GM19395 (cell line): ENCODE measurements at regions not wholly inside any gene's neighbourhood (a gene's known extent, or its start where the extent isn't known, plus 50 kb on each side); places are given as distances from the start of the nearest gene placed in this dataset.
"Not testable (repeated sequence)": the region's sequence is repeated elsewhere in the genome, so short reads cannot be mapped to it uniquely, and the experiment has no call there.

Experiments used
- ATAC-seq: cut with Tn5 transposase; IDR thresholded peaks from one replicate; pipeline ENCODE4 v1.9.1; 2021; ENCODE audit warnings: mild to moderate bottlenecking, moderate library complexity; ENCODE audit not compliant: unreplicated experiment

DNA sequence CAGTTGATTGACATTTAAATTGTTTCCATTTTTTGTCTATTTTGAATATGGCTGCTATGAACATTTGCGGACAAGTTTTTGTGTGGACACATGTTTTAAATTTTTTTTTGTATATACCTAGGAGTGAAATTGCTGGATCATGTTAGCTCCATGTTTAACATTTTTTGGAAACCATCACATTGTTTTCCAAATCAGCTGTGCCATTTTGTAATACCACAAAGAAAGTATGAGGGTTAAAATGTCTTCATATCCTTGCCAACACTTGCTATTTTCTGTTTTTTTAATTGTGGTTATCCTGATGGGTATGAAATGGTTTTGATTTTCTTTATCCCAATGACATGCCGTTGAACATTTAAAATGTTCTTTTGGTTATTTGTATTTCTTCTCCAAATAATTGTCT, 52.1 kb downstream of the CARTPT start:
- ATAC-seq, result no peak

DNA sequence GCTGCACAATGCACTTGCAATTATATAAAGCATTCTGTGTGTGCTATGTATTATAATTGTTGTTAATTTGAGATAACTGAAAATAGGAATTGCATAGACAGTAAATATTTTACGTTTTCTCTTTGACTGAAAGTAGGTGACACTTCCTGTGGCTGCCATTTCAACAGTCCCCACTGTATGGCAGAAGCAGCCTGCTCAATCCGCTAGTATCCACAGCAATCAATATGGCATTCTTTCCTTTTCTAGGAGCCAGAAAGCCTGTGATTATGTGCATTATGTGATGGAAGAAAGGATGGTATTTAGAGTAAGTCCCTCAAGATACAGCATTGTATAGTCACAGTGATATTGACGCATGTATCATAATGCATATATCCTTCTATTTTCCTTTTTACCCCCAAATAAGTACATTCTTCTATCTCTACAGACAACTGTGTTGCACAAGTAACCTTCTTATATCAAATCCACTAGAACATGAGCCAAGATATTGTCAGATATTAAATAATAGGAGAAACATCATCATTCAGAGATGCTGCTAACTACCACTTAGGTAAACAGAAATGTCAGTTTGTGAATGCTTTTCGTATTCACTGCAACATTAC, 59.7 kb downstream of the CARTPT start:
- ATAC-seq, result no peak

DNA sequence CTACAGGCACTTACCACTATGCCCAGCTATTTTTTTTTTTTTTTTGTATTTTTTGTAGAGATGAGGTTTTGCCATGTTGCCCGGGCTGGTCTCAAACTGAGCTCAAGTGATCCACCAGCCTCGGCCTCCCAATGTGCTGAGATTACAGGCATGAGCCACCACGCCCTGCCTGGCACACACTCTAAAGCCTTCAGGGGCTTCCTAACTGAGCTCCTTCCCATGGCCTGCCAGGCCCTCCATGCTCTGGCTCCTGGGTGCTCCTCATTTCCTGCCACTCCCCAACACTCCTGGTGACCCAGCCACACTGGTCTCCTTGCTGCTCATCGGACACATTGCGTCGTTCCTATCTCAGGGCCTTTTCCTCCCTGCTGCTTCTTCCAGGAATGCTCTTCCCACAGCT, 61.5 kb downstream of the CARTPT start:
- ATAC-seq, result no peak

DNA sequence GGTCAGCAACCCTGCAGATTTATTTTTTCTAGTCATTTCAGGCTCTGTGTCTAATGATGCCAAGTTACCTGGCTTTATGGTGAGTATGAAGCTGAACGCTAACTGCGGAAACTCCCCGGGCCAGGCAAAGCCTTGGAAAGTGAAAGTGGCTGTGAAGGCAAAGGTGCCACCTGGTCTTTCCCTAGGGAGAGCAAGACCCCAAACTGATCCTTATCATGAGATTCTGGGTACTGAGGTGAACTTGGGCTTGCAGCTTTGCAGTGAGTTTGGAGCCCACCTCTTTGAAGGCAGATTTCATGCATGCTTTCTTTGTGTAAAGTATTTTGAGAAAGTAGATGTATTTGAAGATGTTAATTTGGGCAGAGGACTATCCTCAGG, 63.3 kb downstream of the CARTPT start:
- ATAC-seq, result peak; percentile 29

DNA sequence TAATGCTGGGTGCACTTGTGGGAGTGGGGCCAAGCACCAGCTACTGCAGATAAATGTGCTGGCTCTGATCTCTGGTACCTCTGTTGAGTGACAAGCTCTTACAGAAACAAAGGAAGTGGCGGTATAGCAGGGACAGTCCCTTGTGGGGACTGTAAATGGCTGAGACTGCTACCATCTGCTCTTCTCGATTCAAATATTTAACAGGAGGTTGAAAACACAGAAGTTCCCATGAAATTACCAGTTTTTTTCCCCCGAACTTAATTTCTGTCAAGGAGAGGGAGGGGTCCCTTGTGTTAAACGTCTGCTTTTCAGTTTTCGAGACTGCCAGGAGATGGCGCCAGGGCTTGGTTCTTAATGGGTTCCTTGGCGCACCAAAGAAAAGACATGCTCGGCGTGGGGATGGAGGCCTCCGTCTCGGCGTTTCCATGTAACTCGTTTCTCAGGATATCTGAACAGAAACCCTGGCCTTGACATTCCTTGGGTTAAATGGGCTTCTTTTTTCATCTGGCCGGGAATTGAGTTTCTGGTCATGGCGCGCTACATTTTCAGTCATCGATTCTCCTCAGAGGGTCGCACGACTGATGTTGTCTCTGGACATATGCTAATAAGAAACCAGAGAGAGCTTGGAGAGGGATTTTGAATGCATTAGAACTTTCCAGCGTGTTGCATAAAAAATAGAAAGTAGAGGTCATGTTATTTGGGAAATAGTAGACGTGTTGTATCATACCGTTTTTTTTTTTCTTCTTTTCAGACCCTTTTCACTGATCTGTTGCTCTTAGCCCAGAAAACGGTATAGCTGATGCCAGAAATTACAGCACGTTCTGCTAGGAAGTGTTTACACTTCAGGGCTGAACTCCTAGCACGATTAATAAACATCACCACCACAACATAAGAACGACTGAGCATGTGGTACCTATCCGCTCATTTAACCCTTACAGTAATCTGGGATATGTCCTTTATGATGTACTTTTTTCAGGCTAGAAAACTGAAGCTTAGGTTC, 64.0 kb downstream of the CARTPT start:
- peak; percentile 97 for ATAC-seq

DNA sequence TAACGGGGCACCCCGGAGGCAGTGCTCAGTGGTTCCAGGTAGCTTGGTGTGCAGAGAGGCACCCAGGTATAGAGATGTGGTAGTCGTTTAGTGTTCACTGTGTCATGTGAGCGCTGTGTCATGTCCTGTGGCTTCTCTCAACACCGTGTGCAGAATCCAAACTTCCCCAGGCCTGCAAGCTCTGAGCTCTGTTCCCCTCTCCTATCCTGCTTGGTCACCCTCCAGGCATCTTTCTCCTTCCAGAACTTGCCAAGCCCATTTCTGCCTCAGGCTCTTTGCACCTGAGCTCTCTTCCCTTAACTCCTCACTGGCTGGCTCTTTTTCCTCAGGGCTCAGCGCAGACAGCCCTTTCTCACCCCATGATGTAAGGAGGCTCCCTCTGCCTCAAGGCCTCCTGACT, 64.8 kb downstream of the CARTPT start:
- no peak for ATAC-seq

DNA sequence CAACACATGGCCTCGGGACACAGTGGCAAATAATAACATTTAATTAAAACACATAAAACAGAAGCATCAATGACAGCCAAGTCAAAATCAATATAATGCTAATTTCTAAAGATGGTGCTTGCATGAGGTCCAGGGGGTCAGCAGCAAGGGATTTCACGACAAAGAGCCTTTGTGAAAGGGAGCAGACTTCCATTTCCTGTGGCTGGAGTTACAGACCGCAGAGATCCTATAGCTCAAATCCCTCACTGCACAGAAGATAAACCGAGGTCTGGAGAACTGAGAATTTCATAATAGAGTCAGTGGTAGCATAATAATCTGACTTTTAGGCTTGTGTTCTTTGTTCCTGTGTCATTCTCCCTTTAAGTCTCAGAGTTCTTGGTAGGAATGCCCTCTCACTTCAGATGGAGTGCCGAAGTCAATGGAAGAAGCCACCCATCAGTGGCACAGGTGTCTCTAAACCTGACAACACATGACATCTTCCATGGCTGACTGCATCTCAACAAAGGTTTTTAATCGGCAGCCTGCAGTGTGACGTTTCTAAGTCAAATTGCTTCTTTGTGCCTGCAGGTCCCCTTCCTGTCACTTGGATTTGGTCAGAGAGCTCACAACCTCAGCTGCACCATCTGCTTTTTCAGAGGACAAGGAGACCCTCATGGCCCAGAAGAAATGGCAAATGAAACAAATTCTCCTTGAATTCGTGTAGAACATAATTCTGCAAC, 67.4 kb downstream of the CARTPT start:
- no peak for ATAC-seq

DNA sequence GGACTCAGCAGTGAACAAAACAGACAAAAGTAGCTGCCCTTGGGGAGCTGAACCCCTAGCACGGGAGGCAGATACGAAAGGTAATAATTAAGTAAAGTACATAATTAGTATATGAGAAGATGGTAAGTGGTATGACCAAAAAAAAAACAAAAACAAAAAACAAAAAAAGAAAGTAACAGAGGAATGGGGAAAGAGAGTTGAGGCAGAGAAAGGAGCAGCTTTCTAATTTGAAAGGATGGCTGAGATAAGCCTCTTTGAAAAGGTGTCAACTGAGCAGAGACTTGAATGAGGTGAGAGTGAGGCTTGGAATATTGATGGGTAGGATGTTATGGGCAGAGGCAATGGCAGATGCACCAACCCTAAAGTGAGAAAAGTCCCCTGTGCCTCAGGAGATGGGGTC, 69.7 kb downstream of the CARTPT start:
- no peak for ATAC-seq

DNA sequence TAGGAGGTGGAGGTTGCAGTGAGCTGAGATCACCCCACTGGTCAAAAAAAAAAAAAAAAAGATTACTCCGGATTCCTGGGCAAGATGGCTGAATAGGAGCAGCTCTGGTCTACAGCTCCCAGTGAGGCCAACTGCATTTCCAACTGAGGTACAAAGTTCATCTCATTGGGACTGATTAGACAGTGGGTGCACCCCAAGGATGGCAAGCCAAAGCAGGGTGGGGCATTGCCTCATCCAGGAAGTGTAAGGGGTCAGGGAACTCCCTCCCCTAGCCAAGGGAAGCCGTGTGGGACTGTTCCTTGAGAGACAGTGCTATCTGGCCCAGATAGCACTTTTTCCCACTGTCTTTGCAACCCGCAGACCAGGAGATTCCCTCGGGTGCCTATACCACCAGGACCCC, 70.7 kb downstream of the CARTPT start:
- ATAC-seq, result no peak

DNA sequence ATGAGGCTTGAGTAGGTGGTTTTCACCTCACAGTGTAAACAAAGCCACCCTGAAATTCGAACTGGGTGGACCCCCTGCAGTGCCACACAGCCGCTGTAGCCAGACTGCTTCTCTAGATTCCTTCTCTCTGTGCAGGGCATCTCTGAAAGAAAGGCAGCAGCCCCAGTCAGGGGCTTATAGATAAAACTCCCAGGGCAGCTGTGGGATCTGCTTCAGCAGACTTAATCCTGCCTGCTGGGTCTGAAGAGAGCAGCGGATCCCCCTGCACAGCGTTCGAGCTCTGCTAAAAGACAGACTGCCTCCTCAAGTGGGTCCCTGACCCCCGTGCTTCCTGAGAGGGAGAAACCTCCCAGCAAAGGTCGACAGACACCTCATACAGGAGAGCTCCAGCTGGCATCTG, 71.4 kb downstream of the CARTPT start:
- ATAC-seq, result no peak

DNA sequence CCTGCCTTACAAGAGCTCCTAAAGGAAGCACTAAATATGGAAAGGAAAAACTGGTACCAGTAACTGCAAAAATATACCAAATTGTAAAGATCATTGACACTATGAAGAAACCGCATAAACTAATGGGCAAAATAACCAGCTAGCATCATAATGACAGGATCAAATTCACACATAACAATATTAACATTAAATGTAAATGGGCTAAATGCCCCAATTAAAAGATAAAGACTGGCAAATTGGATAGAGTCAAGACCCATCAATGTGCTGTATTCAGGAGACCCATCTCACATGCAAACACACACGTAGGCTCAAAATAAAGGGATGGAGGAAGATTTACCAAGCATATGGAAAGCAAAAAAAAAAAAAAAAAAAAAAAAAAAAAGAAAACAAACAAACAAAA, 73.0 kb downstream of the CARTPT start:
- not testable (repeated sequence) for ATAC-seq

DNA sequence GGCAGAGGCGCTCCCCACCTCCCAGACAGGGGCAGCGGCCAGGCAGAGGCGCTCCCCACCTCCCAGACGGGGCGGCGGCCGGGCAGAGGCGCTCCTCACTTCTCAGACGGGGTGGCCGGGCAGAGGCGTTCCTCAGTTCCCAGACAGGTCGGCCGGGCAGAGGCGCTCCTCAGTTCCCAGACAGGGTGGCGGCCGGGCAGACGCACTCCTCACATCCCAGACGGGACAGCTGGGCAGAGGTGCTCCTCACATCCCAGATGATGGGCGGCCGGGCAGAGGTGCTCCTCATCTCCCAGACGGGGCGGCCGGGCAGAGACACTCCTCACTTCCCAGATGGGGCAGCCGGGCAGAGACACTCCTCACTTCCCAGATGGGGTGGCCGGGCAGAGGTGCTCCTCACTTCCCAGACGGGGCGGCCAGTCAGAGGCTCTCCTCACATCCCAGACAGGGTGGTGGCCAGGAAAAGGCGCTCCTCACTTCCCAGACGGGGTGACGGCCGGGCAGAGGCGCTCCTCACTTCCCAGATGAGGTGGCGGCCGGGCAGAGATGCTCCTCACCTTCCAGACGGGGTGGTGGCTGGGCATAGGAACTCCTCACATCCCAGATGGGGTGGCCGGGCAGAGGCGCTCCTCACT, 75.1 kb downstream of the CARTPT start:
- ATAC-seq, result no peak

DNA sequence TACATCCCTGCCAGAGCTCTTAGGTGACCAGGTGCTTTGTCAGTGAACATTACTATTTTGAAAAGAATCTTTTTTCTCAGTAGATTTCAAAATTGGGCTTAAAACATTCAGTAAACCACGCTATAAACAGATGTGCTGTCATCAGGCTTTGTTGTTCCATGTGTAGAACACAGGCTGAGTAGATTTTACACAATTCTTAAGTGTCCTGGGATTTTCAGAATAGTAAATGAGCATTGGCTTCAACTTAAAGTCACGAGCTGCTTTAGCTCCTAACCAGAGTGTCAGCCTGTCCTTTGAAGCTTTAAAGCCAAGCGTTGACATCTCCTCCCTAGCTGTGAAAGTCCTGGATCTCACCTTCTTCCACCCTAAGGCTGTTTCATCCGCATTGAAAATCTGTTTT, 83.6 kb downstream of the CARTPT start:
- ATAC-seq, result no peak

DNA sequence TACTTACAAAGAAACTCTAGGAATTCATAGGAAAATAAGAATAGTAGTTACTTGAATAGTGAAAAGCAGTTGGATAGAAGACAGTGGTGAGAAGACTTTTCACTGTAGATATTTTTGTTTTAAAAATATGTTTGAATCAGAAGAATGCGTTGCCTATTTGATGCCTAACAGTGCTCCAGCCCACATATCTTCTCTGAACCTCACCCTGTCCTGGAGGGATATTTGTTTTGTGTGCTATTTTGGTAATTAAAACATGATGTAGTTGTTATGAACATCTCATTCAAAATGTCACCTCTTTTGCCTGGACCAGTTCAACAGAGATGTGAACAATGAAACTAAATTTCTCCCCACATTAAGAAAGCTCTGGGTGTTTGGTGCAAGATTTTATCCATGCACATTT, 87.6 kb downstream of the CARTPT start:
- no peak for ATAC-seq

DNA sequence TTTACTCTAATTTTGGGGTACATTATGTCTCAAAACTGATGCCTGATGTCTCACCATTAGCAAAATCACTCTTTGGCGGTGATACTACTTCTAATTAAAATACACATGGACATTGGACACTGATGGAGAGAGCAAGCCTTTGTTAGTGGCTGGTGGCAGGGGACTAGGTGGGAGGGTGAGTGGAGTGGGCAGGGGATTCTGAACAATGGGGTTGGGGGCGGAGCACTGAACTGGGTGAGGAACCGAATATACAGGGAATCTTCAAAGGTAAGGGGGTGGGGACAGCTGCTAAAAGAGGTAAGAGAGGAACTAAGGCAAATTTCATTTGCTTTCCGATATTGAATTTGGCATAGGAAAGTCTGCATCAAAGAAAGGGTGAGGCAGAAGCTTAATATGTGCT, 88.8 kb downstream of the CARTPT start:
- ATAC-seq, result no peak

DNA sequence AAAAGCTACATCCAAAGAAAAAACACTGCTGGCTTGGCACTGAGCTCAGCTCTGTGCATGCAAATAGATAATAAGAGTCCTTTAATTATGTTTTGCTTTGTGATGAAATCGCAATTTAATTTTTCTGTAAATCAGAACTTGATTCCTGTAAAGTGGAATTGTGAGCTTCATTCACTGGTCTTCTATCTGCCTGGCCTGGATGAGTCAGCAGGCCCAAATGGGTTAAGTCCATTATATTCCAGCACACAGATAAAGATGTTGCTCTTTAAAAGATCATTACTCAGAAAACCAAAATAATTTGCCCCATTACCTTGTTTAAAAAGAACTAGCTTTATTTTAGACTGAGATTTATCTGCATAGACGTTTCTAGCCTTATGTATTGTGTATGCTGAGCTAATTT, 90.4 kb downstream of the CARTPT start:
- ATAC-seq, result no peak

DNA sequence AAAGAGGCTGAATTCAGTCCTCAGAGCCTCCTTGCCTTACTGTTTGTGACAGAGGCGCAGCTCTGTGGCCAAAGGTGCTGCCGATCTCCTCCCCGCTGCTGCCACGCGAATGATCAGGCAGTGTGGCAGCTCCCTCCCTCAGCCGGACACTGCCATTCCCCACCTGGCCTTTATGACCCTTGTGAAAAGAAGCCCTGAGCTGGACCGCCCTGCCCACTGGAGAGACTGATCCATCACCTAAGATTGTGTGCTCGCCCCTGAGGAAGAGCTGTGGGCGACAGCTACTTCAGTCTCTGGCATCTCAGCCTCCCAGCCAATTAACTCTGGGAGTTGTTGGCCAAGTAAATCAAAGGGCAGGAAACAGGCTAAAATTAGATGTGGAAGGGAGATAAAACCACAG, 90.9 kb downstream of the CARTPT start:
- ATAC-seq, result no peak

DNA sequence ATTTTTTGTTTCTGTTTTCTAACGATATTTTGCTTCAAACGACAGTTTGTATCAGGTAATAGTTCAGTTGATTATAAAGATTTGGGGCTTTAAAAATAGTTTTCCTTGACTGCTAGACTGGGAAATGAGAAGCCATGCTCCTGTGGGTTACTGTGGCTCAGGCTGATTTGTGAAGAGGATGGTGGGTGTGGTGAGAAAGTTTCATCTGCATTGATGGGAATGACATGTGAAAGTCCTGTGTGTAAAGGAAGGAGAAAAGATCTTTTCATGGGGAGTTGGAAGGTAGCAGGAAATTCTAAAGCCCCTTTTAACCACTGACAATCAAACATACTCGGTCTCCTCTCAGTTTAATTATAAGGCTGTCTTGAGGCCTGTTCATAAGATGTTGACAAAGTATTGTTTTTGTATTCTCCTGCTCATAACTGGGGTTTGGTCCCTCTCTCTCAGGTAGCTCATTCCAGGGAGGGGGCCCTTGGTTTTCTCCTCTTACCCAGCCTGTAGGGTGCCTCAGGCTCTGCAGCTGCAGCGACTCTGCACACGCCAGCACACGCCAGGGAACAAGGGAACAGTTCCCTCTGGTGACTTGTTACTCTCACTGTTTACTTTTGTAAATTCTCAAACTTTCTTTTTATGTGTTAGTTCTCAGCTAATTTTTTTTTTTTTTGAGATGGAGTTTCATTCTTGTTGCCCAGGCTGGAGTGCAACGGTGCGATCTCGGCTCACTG, 91.6 kb downstream of the CARTPT start:
- no peak for ATAC-seq

DNA sequence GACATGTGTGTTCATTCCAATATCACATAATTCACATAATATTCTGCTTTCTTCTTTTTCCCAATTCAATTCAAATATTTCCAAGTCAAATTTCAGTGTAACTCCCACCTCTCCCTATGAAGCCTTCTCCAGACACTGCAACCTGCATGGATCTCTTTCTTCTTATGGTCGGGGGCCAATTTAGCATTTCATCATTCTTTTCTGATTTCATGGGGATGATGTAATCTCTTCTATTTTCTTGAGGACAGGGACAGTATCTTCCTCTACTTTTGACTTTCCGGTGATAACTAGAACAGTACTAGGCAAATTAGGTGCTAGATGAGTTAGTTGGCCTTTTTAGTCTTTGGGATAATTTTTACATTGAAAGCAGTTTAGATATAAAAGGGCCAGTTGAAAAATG, 92.7 kb downstream of the CARTPT start:
- no peak for ATAC-seq

DNA sequence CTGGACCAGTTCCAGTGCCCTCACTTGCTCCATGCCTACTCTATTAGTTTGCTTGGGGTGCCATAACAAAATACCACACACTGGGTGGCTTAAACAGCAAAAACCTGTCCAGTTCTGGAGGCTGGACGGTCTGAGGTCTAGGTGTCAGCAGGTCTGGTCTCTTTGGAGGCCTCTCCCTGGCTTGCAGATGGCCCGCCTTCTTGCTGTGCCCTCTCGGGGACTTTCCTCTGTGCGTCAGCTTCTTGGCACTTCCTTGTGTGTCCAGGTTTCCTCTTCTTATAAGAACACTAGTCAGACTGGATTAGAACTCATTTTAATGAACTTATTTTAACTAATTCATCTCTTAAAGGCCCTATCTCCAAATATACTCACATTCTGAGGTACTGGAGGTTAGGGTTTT, 97.2 kb downstream of the CARTPT start:
- ATAC-seq, result no peak

DNA sequence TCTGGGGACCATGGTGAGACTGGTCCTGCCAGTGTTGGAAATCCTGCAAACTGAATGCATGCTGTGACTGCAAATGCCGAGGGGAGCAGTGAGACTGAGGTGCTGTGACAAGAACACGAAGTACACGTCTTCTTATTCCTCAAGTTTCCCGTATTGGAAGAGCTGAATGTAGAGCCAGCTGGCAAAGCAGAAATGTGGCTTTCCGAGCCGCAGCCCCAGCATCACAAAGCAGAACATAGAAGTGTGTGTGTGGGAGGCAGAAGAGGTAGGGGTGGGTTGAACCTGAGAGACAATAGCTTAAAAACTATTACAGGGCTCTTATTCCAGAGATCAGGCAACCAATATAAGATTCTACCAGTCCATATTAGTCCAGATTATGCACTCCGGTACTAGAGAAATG, 98.8 kb downstream of the CARTPT start:
- no peak for ATAC-seq
